OCI-LY7 (cell line): ENCODE measurements at regions not wholly inside any gene's neighbourhood (a gene's known extent, or its start where the extent isn't known, plus 50 kb on each side); places are given as distances from the start of the nearest gene placed in this dataset.

Source experiments
- BruUV-seq: library from RNA; stranded (reverse); fragments of 400-500 nt; replicated peaks from 2 replicates; lab custom pipeline; 2021; lab: Mats Ljungman, UMichigan
- CTCF ChIA-PET: fragments of 300-600 bp; sonication (Branson Sonifier 250); formaldehyde crosslinking; loops from one replicate; lab custom pipeline; 2022; ENCODE audit warnings: antibody characterized with exemption; ENCODE audit not compliant: unreplicated experiment; lab: Charles Lee
- POLR2A ChIA-PET: fragments of 300-600 bp; sonication (Branson Sonifier 250); formaldehyde crosslinking; loops from one replicate; lab custom pipeline; 2022; ENCODE audit warnings: antibody characterized with exemption; lab: Charles Lee
- DNase-seq: peaks from one replicate; pipeline ENCODE4 v3.0.0-alpha.2; 2015; ENCODE audit warnings: low spot score
- H2AFZ ChIP-seq: fragments of 200-600 bp; sonication (generic), shearing (Covaris generic); 2 replicates; pipeline ENCODE4 v1.6.1; 2014; ENCODE audit warnings: mild to moderate bottlenecking, antibody characterized with exemption, low read length, moderate library complexity
- H3K27ac ChIP-seq: fragments of 200-600 bp; sonication (generic); 2 replicates; pipeline ENCODE4 v1.5.1; 2014; ENCODE audit warnings: mixed run types, low read depth, mild to moderate bottlenecking, moderate library complexity, low read length, inconsistent platforms; ENCODE audit not compliant: poor library complexity, severe bottlenecking
- H3K36me3 ChIP-seq: fragments of 200-600 bp; sonication (generic); 2 replicates; pipeline ENCODE4 v1.6.1; 2014; ENCODE audit warnings: mild to moderate bottlenecking, antibody characterized with exemption, low read length, moderate library complexity, mixed read lengths; ENCODE audit not compliant: insufficient read depth
- H3K4me1 ChIP-seq: fragments of 200-600 bp; sonication (generic); 2 replicates; pipeline ENCODE4 v1.5.1; 2014; ENCODE audit warnings: mild to moderate bottlenecking, low read length; ENCODE audit not compliant: insufficient read depth, poor library complexity, severe bottlenecking
- H3K4me2 ChIP-seq: fragments of 200-600 bp; sonication (generic); 2 replicates; pipeline ENCODE4 v1.6.1; 2014; ENCODE audit warnings: mild to moderate bottlenecking, low read length
- H3K4me3 ChIP-seq: fragments of 200-600 bp; sonication (generic); 2 replicates; pipeline ENCODE4 v1.5.1; 2014; ENCODE audit warnings: mild to moderate bottlenecking, low read depth, low read length; ENCODE audit not compliant: poor library complexity, severe bottlenecking
- H3K79me2 ChIP-seq: fragments of 200-600 bp; sonication (generic); 2 replicates; pipeline ENCODE4 v1.6.1; 2016; ENCODE audit warnings: low read depth, mild to moderate bottlenecking, low read length, moderate library complexity, mixed read lengths; ENCODE audit not compliant: insufficient read depth
- H3K9me2 ChIP-seq: fragments of 200-600 bp; sonication (generic); 2 replicates; pipeline ENCODE4 v1.6.1; 2016; ENCODE audit warnings: mild to moderate bottlenecking, low read length, mixed read lengths; ENCODE audit not compliant: insufficient read depth
- H3K9me3 ChIP-seq: fragments of 200-600 bp; sonication (generic); 2 replicates; pipeline ENCODE4 v1.6.1; 2014; ENCODE audit warnings: mild to moderate bottlenecking, mixed run types, low read length, mixed read lengths
- H4K20me1 ChIP-seq: fragments of 200-600 bp; sonication (generic); 2 replicates; pipeline ENCODE4 v1.6.1; 2014; ENCODE audit warnings: mild to moderate bottlenecking, antibody characterized with exemption, low read length, moderate library complexity, mixed read lengths; ENCODE audit not compliant: insufficient read depth
- EZH2phosphoT487 ChIP-seq: fragments of 200-600 bp; sonication (generic); IDR thresholded peaks from 2 replicates; pipeline ENCODE4 v1.6.1; 2018; ENCODE audit warnings: low read depth, borderline replicate concordance, mild to moderate bottlenecking, mixed run types, antibody characterized with exemption, low read length, moderate library complexity, mixed read lengths
- intact Hi-C: fragments of 100-400 bp; cut with micrococcal nuclease; formaldehyde crosslinking; loops from one replicate; pipeline ENCODE4 v1.10.0; 2022; ENCODE audit not compliant: unreplicated experiment
- TF ChIP-seq, protein P1 (sequence below): fragments of 200-600 bp; sonication (generic); conservative IDR thresholded peaks from 2 replicates; pipeline ENCODE4 v1.5.1; 2014; ENCODE audit warnings: mild to moderate bottlenecking, antibody characterized with exemption, low read length, moderate library complexity, mixed read lengths

DNA sequence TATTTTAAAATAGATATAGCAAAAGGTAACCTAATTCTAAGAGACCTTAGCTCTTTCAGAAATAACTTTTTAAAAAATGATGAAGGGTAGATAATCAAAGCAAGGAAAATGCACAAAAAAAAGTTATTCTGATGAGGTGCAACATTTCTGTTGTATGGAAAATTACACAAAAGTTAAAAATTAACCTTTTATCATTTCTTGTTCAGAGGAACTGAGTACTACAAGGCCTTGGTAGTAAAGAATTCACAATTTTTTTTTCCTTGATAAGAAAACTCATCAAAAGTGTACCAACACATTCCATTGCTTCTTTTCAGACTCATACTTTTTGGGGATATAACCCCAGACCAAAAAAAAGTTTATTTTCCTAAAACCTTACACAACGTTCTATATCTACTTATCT is 213.0 kb downstream of the IL15 start:
- POLR2A ChIA-PET: no interaction called here
- no peaks in the 10 kb centered on the region for H4K20me1 ChIP-seq
- no TSS peak for BruUV-seq
- no peak overlapping the region for H3K4me3 ChIP-seq
- no peak overlapping the region for H3K4me2 ChIP-seq
- CTCF ChIA-PET: no interaction called here
- H3K27ac ChIP-seq: no peak overlapping the region
- no peaks in the 10 kb centered on the region for H3K4me1 ChIP-seq
- intact Hi-C loops: no loop called here
- no peaks in the 10 kb centered on the region for H3K9me2 ChIP-seq
- TF ChIP-seq, protein P1, sequence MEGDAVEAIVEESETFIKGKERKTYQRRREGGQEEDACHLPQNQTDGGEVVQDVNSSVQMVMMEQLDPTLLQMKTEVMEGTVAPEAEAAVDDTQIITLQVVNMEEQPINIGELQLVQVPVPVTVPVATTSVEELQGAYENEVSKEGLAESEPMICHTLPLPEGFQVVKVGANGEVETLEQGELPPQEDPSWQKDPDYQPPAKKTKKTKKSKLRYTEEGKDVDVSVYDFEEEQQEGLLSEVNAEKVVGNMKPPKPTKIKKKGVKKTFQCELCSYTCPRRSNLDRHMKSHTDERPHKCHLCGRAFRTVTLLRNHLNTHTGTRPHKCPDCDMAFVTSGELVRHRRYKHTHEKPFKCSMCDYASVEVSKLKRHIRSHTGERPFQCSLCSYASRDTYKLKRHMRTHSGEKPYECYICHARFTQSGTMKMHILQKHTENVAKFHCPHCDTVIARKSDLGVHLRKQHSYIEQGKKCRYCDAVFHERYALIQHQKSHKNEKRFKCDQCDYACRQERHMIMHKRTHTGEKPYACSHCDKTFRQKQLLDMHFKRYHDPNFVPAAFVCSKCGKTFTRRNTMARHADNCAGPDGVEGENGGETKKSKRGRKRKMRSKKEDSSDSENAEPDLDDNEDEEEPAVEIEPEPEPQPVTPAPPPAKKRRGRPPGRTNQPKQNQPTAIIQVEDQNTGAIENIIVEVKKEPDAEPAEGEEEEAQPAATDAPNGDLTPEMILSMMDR: no peak
- TF ChIP-seq EZH2phosphoT487: no peak
- H3K36me3 ChIP-seq: no peaks in the 10 kb centered on the region
- no peak for DNase-seq
- no peaks in the 10 kb centered on the region for H3K9me3 ChIP-seq
- H3K79me2 ChIP-seq: no peaks in the 10 kb centered on the region
- H2AFZ ChIP-seq: no peak overlapping the region

DNA sequence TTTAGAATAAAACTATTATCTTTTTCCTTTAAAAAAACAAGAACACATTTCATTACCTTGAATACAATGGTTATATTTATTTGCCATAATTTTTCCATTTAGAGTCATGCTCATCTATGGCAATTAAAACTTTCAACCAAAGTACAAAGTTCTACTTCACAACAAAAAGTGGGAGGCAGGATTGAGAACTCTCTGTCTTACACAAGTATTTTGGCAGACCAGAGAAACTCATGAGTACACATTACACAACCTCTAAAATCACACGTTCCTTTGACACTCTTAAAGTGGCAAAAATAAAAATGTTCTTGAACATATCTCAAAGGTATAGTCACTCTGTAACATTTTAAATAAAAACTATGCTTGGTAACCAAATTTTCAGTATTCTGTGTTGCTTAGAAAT is 213.4 kb downstream of the IL15 start:
- DNase-seq: no peak

GRCh38 chr4:141851246-141851891 is 215.0 kb downstream of the IL15 start:
- no peaks in the 10 kb centered on the region for H4K20me1 ChIP-seq
- intact Hi-C loops: no loop called here
- H3K79me2 ChIP-seq: no peaks in the 10 kb centered on the region
- BruUV-seq: no TSS peak
- H3K9me3 ChIP-seq: no peaks in the 10 kb centered on the region
- no peaks in the 10 kb centered on the region for H3K9me2 ChIP-seq
- no peak overlapping the region for H3K4me3 ChIP-seq
- no peak for DNase-seq
- CTCF ChIA-PET: no interaction called here
- POLR2A ChIA-PET: interaction anchor here (0.6 to 1.6 kb wide), 2 partner anchors 11 to 1961 kb away, joined by 3 to 5 read pairs; no protein-coding TSS in a partner anchor
- TF ChIP-seq EZH2phosphoT487: no peak
- TF ChIP-seq, protein P1: no peak
- no peak overlapping the region for H3K27ac ChIP-seq
- H3K4me2 ChIP-seq: no peak overlapping the region
- H2AFZ ChIP-seq: no peak overlapping the region
- H3K4me1 ChIP-seq: no peaks in the 10 kb centered on the region
- H3K36me3 ChIP-seq: no peaks in the 10 kb centered on the region

More for the DNA sequence above, 213.4 kb downstream of the IL15 start:
- Histone ChIP-seq H3K9me3 (no peaks in the 10 kb centered on the region), H3K4me1 (no peaks in the 10 kb centered on the region), H3K9me2 (no peaks in the 10 kb centered on the region), H3K27ac (no peak overlapping the region), H2AFZ (no peak overlapping the region), H3K4me2 (no peak overlapping the region), H3K79me2 (no peaks in the 10 kb centered on the region), H4K20me1 (no peaks in the 10 kb centered on the region), H3K36me3 (no peaks in the 10 kb centered on the region), H3K4me3 (no peak overlapping the region)
- intact Hi-C loops: no loop called here
- CTCF ChIA-PET: no interaction called here
- POLR2A ChIA-PET: no interaction called here
- TF ChIP-seq, protein P1: no peak
- no peak for TF ChIP-seq EZH2phosphoT487
- BruUV-seq: no TSS peak
